HG03045 (cell line): ENCODE measurements at regions not wholly inside any gene's neighbourhood (a gene's known extent, or its start where the extent isn't known, plus 50 kb on each side); places are given as distances from the start of the nearest gene placed in this dataset.
"Not testable (repeated sequence)": the region's sequence is repeated elsewhere in the genome, so short reads cannot be mapped to it uniquely, and the experiment has no call there.

Experiments
- ATAC-seq: cut with Tn5 transposase; IDR thresholded peaks from one replicate; pipeline ENCODE4 v1.9.1; 2021; ENCODE audit warnings: mild to moderate bottlenecking, moderate library complexity; ENCODE audit not compliant: unreplicated experiment

DNA sequence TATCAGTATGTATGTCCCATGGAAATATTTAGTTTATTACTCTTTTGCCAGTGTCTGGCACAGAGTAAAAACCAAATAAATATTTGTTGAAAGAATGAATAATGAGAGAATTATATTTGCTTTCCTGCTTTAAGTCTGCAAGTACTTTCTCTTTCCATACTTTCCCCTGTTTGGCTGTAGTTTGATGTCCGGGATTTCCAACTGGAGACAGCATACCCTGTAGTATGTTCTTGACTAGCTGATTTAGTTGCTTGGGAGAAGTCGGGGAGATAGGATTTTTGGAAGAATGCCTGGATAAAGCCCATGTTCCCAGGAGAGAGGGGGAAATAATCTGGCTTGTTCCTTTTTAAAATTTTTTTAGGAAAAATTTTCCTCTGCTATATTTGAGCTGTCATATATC, 516.1 kb downstream of the CCSER2 start:
- ATAC-seq = no peak

DNA sequence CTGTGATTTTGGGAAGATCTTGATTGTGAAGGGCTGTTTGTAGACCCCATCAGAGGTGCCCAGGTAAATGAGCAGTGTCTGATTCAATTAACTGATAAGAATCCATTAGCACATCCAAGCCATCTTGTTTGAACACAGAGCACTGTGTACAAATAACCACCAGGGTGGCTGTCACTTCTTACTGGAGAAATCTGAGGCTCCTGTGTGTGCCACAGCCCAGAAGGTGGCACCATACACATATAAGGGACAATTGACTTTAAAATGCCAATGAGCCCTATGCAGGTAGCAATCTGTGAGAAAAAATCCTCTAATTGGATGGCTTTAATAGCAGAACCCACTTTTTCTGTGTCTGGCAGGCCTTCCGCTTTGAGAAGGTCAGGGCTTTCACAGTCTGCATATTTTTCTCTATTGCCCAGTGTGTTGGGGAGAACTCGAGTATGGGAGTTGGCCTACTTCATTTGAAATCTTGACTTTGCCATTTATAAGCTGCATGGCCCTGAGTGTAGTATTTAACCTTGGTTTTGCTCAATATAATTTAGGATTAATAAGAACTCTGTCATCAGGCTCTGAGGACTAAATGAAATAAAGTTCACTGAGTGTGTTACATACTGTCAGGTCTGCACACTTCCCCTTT, 517.4 kb downstream of the CCSER2 start:
- ATAC-seq = no peak

DNA sequence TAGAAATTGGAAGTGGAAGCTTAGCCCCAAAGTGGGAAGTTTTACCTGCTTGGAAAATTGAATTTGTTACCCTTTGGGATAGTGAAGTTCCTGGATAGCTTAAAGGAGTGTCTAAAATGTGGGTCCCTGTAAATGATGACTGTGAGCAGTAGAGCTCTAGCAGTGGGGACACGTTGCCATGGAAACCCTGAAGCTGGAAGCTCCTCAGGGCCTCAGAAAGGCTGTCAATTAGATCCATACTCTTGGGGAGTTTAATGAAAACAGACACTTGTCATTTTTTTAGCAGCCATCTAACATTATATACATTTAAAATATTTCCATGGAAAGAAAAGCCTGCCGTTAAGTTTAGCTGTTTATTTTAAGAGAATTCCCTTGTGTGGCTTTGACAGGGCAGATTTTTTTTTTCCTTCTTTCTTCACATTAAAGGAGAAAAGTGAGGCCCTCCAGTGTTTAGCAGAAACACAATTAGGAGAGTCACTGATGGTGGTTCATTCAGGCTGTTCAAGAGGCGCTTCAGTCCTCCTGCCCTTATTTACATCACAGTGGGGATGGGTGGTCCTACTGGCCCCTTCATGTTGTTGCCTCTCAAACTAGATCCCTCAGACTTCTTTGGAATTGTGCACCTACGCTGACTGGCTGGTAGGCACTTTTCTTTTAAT, 518.4 kb downstream of the CCSER2 start:
- no peak for ATAC-seq

DNA sequence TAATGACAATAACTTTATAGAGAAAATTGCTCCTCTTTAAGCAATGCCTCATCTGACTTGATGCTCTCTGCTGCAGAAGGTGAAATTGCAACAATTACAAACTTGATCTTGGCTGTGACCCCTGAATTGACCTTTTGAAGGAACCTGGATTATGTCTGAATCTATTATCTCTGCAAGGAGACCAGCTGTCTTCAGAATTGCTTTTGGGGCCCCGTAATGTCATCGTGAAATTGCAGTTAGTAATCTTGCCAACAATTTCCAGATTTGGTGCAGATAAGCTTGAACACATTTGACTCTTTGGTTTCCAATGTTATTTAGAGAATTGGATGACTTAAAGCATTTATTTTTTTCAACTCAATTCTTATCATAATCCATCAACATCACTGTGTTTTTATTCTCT, 520.6 kb downstream of the CCSER2 start:
- no peak for ATAC-seq

DNA sequence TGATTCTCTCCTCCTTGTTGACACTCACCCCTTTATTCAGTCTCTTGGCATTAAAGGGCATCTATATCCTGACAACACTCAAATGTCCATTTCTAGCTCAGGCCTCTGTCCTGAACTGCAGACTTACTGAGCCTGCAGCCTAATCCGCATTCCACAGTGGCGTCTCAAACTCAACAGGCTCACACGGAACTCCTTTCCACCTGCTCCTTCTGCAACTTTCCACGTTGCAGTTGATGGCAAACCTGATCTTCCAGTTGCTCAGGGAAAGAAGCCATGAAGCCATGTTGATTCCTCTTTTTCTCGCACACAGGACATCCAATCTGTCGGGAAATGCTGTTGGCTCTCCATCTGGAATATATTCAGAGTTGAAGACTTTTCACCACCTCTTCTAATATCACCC, 522.4 kb downstream of the CCSER2 start:
- no peak for ATAC-seq

DNA sequence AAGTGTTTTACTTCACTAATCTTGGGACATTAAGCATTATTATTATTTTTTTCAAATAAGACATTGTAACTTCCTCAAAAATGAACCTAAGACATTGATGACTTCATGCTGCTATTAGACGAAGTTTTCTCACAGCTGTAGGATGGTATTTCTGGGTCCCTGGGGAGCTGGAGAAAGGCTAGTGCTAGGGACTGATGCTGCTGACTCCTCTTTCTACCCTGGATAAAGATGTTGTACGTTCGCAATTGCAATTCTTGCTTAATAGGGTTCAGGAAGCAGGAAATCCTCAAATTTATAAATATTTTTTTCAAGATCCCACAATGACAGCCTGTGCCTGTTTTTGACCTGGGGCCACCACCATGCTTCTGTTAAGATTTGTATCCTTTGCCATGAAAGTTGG, 526.0 kb downstream of the CCSER2 start:
- no peak for ATAC-seq

DNA sequence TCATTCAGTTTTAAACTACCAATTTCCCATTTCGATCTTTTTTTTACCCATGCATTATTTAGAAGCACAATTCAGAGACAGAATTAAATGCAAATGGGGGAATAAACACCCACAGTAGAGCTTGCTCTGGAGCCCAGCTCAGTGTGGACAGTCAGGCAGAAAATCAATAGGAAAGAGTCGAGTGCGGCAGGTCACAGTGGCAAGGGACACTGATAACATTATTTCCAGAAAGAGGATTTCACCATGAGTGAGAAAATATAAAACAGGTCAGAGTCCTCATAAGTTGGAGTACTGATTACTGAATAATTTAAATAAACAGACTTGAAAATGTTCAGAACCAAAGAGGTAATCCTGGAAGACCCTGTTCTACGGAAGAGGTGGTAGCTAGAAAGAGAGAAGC, 532.5 kb downstream of the CCSER2 start:
- no peak for ATAC-seq

DNA sequence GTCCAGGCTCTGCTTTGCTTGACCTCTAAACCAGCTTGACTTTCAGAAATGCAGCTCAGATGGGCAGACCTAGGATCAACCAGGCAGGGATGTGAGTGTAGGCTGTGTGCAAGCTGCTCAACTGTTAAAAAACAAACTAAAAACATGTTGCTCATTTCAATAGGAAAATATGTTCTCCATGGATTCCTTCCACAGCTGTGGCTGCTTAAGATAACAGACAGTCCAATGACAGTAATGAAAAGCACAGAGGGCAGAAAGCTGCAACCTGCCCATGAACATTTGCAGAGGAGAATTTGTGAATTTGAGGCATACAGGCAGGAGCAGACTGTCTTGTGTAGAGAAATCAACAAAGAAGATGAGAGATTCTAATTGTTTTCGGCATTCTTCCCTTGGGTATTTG, 534.2 kb downstream of the CCSER2 start:
- no peak for ATAC-seq

DNA sequence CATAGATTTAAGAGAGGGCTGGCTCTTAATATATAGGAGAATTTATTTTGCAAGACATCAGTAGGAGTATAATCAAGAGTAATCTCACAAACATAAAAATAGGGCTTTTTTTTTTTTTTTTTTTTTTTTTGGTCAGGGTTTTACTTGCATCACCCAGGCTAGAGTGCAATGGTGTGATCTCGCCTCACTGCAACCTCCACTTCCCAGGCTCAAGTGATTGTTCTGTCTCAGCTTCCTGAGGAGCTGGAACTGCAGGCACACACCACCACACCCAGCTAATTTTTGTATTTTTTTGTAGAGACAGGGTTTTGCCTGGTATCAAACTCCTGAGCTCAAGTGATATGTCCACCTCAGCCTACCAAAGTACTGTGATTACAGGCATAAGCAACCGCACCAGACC, 535.3 kb downstream of the CCSER2 start:
- ATAC-seq = no peak

DNA sequence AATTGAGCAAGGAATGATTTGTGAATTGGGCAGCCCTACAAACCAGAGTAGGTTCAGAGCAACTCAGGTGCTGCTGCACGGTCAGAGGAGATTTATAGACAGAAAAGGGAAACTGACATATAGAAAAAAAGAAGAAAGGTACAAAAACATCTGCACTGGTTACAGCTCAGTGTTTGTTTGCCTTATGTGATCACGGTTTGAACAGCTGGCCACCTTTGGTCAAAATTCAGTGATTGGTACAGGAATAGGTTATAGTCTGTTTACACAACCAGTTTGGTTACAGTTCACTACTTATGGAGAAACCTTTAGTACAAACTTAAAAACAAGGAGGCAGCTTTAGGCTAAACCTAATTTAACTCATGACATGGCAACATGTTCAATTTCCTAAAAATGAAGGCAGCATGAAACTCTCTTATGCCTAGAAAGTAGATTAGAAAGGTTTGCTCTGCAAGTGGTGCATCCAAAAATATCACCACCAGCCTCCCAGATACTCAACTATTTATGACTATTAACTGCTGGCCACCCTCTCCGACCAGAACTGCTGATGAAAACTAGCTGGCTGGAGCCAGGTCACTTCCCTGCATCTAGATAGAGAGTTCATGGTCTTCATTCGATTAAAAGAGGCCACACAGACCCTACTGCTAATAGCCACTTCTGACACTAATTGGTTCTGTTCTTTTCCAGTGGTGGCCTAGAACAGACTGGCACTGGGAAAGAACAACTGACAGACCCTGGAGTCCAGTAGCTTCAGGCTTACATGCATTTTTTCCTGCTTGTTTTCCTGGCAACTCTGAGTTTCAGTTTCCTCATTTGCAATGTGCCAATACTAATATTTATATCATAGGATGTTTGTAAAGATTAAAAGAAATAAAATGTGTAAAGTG, 548.0 kb downstream of the CCSER2 start:
- ATAC-seq = no peak

DNA sequence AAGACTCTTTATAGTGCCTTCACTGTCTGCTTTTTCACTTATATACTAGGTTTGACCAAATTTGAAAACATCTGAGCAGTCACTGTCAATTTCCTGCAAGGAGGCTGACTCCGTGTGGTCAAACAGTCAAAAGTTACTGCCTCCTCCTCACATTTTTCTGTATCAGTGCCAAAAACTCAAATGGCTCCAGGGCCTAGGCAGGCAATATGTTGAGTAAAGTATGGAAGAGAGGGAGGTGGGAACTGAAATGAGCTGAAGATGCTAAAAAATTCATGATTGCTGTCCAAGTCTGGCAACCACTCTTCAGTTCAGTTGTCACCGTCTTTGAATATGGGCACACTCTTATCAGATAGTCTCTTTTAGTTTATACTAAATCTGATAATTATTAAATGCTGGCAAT, 551.6 kb downstream of the CCSER2 start:
- no peak for ATAC-seq

DNA sequence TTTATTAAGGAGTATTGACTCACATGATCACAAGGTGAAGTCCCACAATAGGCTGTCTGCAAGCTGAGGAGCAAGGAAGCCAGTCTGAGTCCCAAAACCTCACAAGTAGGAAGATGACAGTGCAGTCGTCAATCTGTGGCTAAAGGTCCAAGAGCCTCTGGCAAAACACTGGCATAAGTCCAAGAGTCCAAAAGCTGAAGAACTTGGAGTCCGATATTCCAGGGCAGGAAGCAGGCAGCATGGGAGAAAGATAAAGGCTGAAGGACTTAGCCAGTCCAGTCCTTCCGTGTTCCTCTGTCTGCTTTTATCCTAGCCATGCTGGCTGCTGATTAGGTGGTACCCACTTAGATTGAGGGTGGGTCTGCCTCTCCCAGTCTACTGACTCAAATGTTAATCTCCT, 553.3 kb downstream of the CCSER2 start:
- ATAC-seq = not testable (repeated sequence)

DNA sequence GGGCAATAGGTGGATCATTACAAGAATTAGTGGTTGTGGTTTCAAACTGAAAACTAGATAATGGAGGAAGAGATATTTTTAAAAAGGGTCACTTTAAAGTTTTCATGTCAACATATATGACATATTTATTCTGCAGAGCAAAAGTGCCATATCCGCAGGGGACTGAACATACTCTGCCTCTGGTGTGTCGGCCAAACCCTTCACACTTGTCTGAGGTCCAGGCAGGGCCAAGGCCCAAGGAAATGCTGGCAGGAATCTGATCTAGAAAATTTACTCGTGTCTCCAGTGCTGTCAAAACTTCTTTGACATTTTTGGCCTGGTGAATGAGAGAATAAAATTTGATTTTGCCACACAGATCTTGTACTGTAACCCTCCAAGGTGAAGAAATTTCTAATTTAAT, 562.3 kb downstream of the CCSER2 start:
- ATAC-seq = no peak

DNA sequence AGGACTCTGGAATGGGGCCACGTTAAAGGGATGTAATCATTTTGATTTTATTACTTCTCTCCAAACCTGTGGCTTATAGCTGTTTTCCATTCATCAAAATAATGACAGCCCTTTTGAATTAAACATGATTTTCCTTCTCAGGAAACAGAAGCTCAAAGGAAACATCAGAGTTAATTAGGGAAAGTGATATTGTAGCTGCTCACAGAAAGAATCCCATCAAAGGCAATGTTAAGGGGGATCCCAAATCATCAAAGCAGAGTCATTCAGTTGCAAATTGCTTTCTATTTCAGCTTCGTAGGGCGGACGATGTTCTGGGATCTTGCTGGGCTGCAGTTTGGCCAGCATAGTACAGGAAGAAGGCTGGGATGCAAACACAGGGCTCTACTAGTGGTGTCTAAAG, 563.2 kb downstream of the CCSER2 start:
- ATAC-seq = no peak

DNA sequence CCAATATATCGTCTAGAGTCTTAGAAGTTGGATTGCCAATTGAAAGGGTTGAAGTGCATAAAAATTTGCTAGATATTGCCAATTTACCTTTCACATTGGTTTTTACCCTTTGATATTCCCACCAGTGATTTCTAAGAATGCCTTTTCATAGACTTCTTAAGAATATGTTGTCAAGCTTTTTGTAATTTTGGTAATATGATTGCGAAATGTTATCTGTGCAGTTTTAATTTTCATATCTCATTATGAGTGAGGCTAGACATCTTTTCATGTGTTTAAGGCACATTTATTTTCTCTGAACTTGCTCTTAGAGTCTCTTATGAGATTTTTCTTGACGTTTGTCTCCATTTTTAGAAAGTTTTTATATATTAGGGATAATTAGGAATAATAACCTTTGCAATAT, 567.2 kb downstream of the CCSER2 start:
- ATAC-seq = no peak

DNA sequence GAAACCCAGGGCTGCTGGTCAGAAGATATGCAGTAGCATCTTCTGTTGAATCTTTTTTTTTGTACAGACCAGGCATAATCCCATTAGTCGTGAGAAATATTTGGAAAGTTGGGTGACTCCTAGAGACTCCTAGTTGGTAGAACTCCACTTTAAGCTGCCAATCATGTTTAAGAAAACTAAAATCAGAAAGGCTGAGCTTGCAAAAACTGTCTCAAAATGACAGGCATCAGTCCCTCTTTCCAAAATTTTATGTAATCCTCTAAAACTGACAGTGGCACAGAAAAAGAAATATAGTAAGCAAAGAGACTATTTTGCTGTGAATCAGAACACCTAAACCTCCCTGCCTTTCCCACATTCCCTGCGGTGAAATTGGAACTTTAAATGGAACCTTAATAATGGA, 568.5 kb downstream of the CCSER2 start:
- no peak for ATAC-seq

DNA sequence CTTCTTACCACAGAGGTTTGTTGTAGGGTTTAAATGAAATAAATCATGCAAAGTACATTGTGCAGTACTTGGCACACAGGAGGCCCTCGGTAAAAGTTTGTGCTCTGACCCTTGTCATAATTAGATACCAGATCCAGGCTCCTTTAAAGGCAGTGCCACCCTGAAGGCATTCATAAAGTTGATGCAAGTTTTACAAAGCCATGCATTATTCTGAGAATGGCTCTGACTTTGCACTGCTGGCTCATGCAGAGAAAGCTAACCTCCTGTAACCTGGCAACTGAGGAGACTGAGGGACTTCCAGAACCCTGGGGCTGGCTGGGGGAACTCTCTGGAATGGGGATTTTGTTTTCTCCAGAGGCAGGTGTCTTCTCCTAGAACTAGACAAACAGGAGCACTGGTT, 570.9 kb downstream of the CCSER2 start:
- no peak for ATAC-seq

DNA sequence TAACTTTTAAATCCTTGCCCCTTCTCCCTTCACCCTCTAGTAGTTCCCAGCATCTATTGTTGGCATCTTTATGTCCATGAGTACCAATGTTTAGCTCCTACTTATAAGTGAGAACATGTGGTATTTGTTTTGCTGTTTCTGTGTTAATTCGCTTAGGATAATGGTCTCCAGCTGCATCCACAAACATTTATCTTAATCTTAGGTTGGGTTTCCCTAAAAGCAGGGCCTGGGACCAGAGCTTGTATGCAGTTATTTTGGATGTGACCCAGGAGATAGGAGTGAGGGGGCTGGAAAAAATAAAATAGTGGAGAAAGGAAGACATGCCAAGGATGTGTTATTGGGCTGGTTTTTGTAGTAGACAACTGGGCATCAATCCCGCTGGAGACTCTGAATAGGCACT, 571.8 kb downstream of the CCSER2 start:
- no peak for ATAC-seq

DNA sequence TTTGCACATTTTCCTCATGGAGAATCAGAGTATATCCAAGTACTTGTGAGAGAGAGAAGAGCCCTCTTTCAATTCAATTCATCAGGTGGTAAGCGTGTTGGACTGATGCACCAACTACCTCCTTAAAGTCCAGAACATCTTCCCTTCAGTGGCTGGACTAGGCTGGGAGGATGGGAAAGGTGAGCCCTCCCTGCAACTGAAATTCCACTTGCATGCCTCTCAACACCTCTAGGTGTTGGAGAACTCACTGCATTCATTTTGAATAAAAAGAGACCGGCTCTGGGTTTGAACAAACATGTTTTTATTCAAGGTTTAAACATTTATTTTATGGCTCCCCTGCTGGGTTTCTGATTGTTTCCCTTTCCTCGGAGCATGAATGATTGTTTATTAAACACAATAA, 573.5 kb downstream of the CCSER2 start:
- ATAC-seq = no peak

DNA sequence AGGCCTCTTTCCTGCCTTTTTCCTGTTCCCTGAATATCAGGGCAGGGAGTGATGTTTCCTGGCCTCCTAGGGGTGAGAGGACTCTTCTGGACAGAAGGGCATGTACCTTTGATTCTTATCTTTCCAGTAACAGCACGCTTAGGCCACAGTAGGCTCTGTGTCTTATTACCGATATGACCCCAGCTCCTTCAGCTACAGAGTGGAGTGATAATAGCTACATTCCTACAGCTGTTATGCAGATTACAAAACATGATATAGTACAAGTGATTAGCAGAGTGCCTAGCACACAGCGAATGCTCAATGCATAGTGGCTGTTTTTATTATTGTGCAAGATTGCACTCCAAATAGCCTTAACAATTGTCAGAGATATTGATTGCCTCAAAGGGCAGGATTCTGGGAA, 574.2 kb downstream of the CCSER2 start:
- ATAC-seq = no peak

DNA sequence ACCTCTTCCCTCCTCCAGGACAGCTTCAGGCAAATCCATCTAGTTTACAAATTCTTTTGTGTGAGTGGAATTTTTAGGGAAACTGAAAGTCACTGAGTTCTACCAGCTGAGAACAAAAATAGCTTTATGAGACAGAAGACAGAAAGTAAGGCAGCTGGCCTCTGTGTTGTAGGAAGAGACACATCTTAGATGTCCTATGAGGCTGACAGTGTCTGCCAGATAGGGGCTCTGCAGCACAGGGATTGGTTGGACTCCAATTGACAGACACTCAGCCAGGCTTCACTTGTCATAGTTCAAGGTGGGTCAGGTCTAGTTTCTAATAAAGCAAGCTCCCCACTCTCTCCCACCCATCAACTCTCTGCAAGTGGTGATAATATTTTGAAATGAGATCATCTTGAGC, 574.9 kb downstream of the CCSER2 start:
- no peak for ATAC-seq

DNA sequence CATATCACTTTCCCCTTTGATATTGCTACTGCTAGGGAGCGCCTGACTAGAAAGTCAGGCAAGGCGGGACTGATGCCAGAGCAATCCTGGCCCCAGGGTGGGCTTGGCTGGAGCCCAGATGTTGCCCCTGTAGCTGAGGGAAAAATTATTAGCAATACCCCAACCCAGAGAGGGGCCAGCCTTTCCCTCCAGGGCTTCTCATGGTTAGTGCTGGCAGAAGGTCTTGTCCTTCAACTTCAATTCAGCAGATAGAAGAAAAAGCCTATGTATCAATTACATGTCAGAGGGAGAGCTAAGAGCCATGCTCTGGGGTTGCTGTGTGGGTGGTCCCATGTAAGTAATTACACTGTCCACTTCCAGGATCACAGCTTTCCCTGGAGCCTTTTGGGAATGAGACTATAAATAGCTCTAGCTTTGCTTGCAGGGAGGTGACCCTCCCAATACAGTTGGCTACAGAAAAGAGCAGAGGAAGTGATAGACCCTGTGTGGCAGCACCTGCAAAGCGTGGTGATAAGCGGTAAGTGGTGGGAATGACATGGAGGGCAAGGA, 579.1 kb downstream of the CCSER2 start:
- ATAC-seq = no peak
